ENCODE measurements at regions not wholly inside any gene's neighbourhood (a gene's known extent, or its start where the extent isn't known, plus 50 kb on each side); places are given as distances from the start of the nearest gene placed in this dataset.

DNA sequence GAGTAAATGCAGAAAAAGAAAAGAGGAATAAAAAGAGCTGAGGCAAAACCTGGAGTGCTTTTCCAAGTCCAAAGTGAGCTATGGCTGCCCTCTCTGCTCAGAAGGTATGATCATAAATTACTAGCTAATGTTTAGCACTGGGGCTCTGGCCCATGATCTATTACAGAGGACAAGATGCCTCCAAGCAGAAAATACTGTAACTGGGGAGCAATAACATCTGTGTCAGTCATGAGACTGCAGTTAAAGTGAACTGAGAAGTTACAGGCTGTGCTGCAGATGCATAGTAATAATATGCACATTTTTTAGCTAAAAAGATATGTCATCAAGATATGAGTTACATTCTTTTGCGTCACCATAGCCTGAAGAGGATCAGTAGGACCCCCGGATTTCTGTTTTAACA is 209.4 kb upstream of the RBBP8 start:
- H3K27ac ChIP-seq, result no peak overlapping the region
- H3K9me3 ChIP-seq, result no peaks in the 10 kb centered on the region
- DNase-seq, result no peak
- 86 to 90% methylated on average over 2 of the region's 2 CpGs for WGBS, 2 donors
- no peaks in the 10 kb centered on the region for H3K4me1 ChIP-seq
- intact Hi-C loops (cut with DNase I), result no loop called here
- TF ChIP-seq, protein P1, sequence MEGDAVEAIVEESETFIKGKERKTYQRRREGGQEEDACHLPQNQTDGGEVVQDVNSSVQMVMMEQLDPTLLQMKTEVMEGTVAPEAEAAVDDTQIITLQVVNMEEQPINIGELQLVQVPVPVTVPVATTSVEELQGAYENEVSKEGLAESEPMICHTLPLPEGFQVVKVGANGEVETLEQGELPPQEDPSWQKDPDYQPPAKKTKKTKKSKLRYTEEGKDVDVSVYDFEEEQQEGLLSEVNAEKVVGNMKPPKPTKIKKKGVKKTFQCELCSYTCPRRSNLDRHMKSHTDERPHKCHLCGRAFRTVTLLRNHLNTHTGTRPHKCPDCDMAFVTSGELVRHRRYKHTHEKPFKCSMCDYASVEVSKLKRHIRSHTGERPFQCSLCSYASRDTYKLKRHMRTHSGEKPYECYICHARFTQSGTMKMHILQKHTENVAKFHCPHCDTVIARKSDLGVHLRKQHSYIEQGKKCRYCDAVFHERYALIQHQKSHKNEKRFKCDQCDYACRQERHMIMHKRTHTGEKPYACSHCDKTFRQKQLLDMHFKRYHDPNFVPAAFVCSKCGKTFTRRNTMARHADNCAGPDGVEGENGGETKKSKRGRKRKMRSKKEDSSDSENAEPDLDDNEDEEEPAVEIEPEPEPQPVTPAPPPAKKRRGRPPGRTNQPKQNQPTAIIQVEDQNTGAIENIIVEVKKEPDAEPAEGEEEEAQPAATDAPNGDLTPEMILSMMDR (IDR thresholded peaks at IDR 0.05), result no peak
- no peak for TF ChIP-seq POLR2A (IDR thresholded peaks at IDR 0.05)
- H3K36me3 ChIP-seq, result no peaks in the 10 kb centered on the region
- no peaks in the 10 kb centered on the region for H3K27me3 ChIP-seq
- no peak overlapping the region for H3K4me3 ChIP-seq (replicated peaks in 1 of 3)

DNA sequence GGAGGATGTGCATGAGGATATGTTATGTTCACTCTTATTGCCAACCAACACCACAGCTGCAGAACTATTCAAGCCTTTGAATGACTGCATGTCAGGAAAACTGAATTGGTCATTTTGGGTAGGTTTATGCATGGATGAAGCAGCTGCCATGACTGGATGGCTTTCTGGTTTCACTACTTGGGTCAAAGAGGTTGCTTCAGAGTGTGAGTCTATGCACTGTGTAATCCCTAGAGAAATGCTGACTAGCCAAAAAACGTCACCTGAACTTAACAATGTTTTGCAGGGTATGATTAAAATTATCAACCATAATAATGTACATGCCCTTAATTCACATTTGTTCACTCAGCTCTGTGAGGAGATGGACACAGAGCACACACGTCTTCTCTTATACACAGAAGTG is 206.7 kb upstream of the RBBP8 start:
- no peaks in the 10 kb centered on the region for H3K4me1 ChIP-seq
- no peaks in the 10 kb centered on the region for H3K27me3 ChIP-seq
- no peak for DNase-seq
- H3K4me3 ChIP-seq (replicated peaks in 1 of 3), result no peak overlapping the region
- H3K27ac ChIP-seq, result no peak overlapping the region
- no peaks in the 10 kb centered on the region for H3K9me3 ChIP-seq
- intact Hi-C loops (cut with DNase I), result no loop called here
- TF ChIP-seq, protein P1 (IDR thresholded peaks at IDR 0.05), result no peak
- no peaks in the 10 kb centered on the region for H3K36me3 ChIP-seq
- 71 to 77% methylated on average over 2 of the region's 2 CpGs for WGBS, 2 donors

DNA sequence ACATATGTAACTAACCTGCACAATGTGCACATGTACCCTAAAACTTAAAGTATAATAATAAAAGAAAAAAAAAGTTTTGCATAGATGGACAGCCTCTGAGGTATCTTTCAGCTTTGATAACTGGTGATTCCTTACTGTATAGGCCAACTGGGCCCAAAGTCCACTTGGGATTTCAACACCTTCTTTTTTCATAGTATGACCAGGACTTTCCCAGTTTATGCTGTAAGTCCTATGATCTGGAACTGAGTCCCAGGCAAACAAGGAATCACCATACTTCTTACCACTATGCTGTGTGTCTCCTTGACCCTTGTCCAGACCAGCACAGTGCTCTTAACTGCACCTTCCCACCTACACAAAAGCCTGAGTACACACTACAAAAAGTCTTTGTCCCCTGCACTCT is 205.1 kb upstream of the RBBP8 start:
- H3K27ac ChIP-seq, result no peak overlapping the region
- DNase-seq, result no peak
- no peak overlapping the region for H3K4me3 ChIP-seq (replicated peaks in 1 of 3)
- no peaks in the 10 kb centered on the region for H3K36me3 ChIP-seq
- intact Hi-C loops (cut with DNase I), result no loop called here
- no peaks in the 10 kb centered on the region for H3K9me3 ChIP-seq
- TF ChIP-seq, protein P1 (IDR thresholded peaks at IDR 0.05), result no peak
- TF ChIP-seq POLR2A (IDR thresholded peaks at IDR 0.05), result no peak
- no peaks in the 10 kb centered on the region for H3K4me1 ChIP-seq
- no peaks in the 10 kb centered on the region for H3K27me3 ChIP-seq

DNA sequence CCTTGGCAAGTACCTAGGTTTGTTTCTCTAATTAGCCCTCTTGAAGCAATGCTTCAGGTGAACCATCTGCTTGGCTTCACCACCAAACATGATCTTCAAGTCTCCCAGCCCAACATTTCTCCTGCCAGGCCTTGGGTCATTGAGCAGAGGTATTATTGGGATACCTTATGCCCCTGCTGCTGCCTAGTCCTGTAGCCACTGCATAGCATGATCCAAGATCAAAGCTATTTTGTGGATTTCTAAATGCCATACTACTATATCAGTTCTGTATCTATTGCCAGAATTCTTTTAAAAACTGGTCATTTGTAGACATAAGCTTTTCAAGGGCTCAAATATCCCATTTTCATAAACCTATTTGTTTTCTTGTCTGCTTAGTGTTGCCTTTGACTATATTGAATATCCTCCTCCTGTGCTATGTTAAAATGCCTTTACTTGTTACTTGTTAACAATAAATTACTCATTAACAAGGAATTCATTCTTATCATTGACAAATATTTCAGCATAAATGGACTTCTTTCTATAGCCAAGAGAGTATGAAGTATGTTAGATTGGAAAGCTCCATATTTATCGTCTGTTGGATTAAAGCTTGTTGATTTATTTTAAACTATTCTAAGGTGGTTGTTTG is 204.5 kb upstream of the RBBP8 start:
- WGBS, 2 donors, result 39 to 91% methylated on average over 1 of the region's 1 CpG
- TF ChIP-seq, protein P1 (IDR thresholded peaks at IDR 0.05), result no peak
- TF ChIP-seq POLR2A (IDR thresholded peaks at IDR 0.05), result no peak
- Histone ChIP-seq H3K27ac (no peak overlapping the region), H3K9me3 (no peaks in the 10 kb centered on the region), H3K4me3 (replicated peaks in 1 of 3) (no peak overlapping the region), H3K36me3 (no peaks in the 10 kb centered on the region), H3K4me1 (no peaks in the 10 kb centered on the region), H3K27me3 (no peaks in the 10 kb centered on the region)
- DNase-seq, result no peak
- intact Hi-C loops (cut with DNase I), result no loop called here

- DNase-seq, result no peak
Observed at GRCh38 chr18:22731398-22731797, 201.7 kb upstream of the RBBP8 start.

More at GRCh38 chr18:22731398-22731797, 201.7 kb upstream of the RBBP8 start:
- intact Hi-C loops (cut with DNase I), result no loop called here
- 71 to 76% methylated on average over 2 of the region's 2 CpGs for WGBS, 2 donors
- Histone ChIP-seq H3K27me3 (no peaks in the 10 kb centered on the region), H3K36me3 (no peaks in the 10 kb centered on the region), H3K4me1 (no peaks in the 10 kb centered on the region), H3K4me3 (replicated peaks in 1 of 3) (no peak overlapping the region), H3K9me3 (no peaks in the 10 kb centered on the region), H3K27ac (no peak overlapping the region)
- TF ChIP-seq, protein P1 (IDR thresholded peaks at IDR 0.05), result no peak
- TF ChIP-seq POLR2A (IDR thresholded peaks at IDR 0.05), result no peak
